ENCODE measurements at regions not wholly inside any gene's neighbourhood (a gene's known extent, or its start where the extent isn't known, plus 50 kb on each side); places are given as distances from the start of the nearest gene placed in this dataset.
A peak's percentile ranks its signal among the peaks of the same experiment; 100 is the strongest.

- ATAC-seq (ENCODE audit: low FRiP score) (no peak), DNase-seq (ENCODE audit: low spot score) (no peak)
- TF ChIP-seq CTCF (IDR thresholded peaks at IDR 0.05) = no peak
Measured at GRCh38 chr11:8779107-8779506, 96.5 kb downstream of the RPL27A start.

- no peak for ATAC-seq (ENCODE audit: low FRiP score)
- no peak for TF ChIP-seq CTCF (IDR thresholded peaks at IDR 0.05)
- no peak for DNase-seq (ENCODE audit: low spot score)
Measured at GRCh38 chr11:8779732-8780131, 97.1 kb downstream of the RPL27A start.

GRCh38 chr11:8784954-8785353 lies 102.4 kb downstream of the RPL27A start:
- DNase-seq (ENCODE audit: low spot score) = no peak
- no peak for TF ChIP-seq CTCF (IDR thresholded peaks at IDR 0.05)
- no peak for ATAC-seq (ENCODE audit: low FRiP score)

- TF ChIP-seq CTCF (IDR thresholded peaks at IDR 0.05) = no peak
- DNase-seq (ENCODE audit: low spot score) (no peak), ATAC-seq (ENCODE audit: low FRiP score) (no peak)
Measured at GRCh38 chr11:8785457-8785856, 102.9 kb downstream of the RPL27A start.

GRCh38 chr11:8785998-8786397 lies 103.4 kb downstream of the RPL27A start:
- ATAC-seq (ENCODE audit: low FRiP score) = no peak
- TF ChIP-seq CTCF (IDR thresholded peaks at IDR 0.05) = no peak
- no peak for DNase-seq (ENCODE audit: low spot score)

GRCh38 chr11:8786933-8787332 lies 104.3 kb downstream of the RPL27A start:
- TF ChIP-seq CTCF (IDR thresholded peaks at IDR 0.05) = no peak
- ATAC-seq (ENCODE audit: low FRiP score) (no peak), DNase-seq (ENCODE audit: low spot score) (no peak)

GRCh38 chr11:8787372-8787771 lies 104.8 kb downstream of the RPL27A start:
- no peak for TF ChIP-seq CTCF (IDR thresholded peaks at IDR 0.05)
- ATAC-seq (ENCODE audit: low FRiP score) (peak; percentile 78), DNase-seq (ENCODE audit: low spot score) (no peak)

All from omental fat pad (tissue), 3 donors.